ENCODE measurements at regions not wholly inside any gene's neighbourhood (a gene's known extent, or its start where the extent isn't known, plus 50 kb on each side); places are given as distances from the start of the nearest gene placed in this dataset.

- Histone ChIP-seq H3K9ac (ENCODE audit: extremely low read depth, insufficient read length, low read length) (no peak overlapping the region), H2BK5ac (ENCODE audit: insufficient read length, low read length) (no peak overlapping the region), H3K23ac (ENCODE audit: insufficient read length, low read depth, low read length) (no peak overlapping the region), H3K79me1 (ENCODE audit: insufficient read depth, low read depth, low read length, poor library complexity, severe bottlenecking) (no peaks in the 10 kb centered on the region), H4K20me1 (ENCODE audit: control insufficient read depth, insufficient read depth, insufficient read length) (no peaks in the 10 kb centered on the region), H3K14ac (ENCODE audit: insufficient read depth, low read length) (no peak overlapping the region), H3K56ac (ENCODE audit: insufficient read length, low read depth, low read length) (no peak overlapping the region), H2AK5ac (ENCODE audit: insufficient read length, low read length) (no peak overlapping the region), H3K18ac (ENCODE audit: insufficient read length, low read depth, low read length) (no peak overlapping the region), H3K4me1 (ENCODE audit: insufficient read depth, low read length) (no peaks in the 10 kb centered on the region), H3K27me3 (ENCODE audit: insufficient read depth, low read length) (no peaks in the 10 kb centered on the region), H3K79me2 (ENCODE audit: insufficient read depth, low read length) (no peaks in the 10 kb centered on the region), H3K4me2 (ENCODE audit: insufficient read depth, insufficient read length, low read length) (no peak overlapping the region), H2BK120ac (ENCODE audit: low read depth, low read length, poor library complexity, severe bottlenecking) (no peak overlapping the region), H3K4ac (ENCODE audit: low read depth, low read length) (no peak overlapping the region), H2BK15ac (ENCODE audit: low read depth, low read length) (no peak overlapping the region), H4K91ac (ENCODE audit: insufficient read length, low read depth, low read length) (no peak overlapping the region), H4K8ac (replicated peaks; ENCODE audit: insufficient read length, low read depth, low read length) (no peak overlapping the region), H3K9me3 (ENCODE audit: control insufficient read depth, low read depth, low read length) (no peaks in the 10 kb centered on the region), H3K23me2 (ENCODE audit: insufficient read length, low read depth, low read length, poor library complexity, severe bottlenecking) (no peaks in the 10 kb centered on the region), H3T11ph (ENCODE audit: low read length) (no peak overlapping the region), H4K5ac (ENCODE audit: insufficient read length, low read depth, low read length) (no peak overlapping the region), H2BK20ac (ENCODE audit: low read depth, low read length, poor library complexity, severe bottlenecking) (no peak overlapping the region), H2AFZ (ENCODE audit: low read length) (no peak overlapping the region), H3K27ac (ENCODE audit: insufficient read length, low read depth, low read length) (no peak overlapping the region), H2BK12ac (ENCODE audit: insufficient read length, low read depth, low read length) (no peak overlapping the region)
- Mint-ChIP-seq H3K27me3 (ENCODE audit: low read depth) (peaks cover 7% of the 10 kb centered on the region), H3K4me1 (peaks cover 5 to 7% of the 10 kb centered on the region in 2 experiments; a peak in 2 of 4 replicates), H3K4me3 (no peak overlapping the region), H3K27ac (no peak overlapping the region), H3K9me3 (peaks cover 0 to under 1% of the 10 kb centered on the region in 2 experiments; a peak in 2 of 5 replicates), H3K36me3 (ENCODE audit: insufficient read depth in 1 of 3, low read depth in 3 of 3) (no peaks in the 10 kb centered on the region; a peak in 3 of 7 replicates)
- WGBS (ENCODE audit: extremely low coverage, insufficient read length, low lambda C conversion rate) = no CpG with 5 or more reads among the region's 4 CpGs
- TF ChIP-seq, protein P1, sequence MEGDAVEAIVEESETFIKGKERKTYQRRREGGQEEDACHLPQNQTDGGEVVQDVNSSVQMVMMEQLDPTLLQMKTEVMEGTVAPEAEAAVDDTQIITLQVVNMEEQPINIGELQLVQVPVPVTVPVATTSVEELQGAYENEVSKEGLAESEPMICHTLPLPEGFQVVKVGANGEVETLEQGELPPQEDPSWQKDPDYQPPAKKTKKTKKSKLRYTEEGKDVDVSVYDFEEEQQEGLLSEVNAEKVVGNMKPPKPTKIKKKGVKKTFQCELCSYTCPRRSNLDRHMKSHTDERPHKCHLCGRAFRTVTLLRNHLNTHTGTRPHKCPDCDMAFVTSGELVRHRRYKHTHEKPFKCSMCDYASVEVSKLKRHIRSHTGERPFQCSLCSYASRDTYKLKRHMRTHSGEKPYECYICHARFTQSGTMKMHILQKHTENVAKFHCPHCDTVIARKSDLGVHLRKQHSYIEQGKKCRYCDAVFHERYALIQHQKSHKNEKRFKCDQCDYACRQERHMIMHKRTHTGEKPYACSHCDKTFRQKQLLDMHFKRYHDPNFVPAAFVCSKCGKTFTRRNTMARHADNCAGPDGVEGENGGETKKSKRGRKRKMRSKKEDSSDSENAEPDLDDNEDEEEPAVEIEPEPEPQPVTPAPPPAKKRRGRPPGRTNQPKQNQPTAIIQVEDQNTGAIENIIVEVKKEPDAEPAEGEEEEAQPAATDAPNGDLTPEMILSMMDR (conservative IDR thresholded peaks at IDR 0.05) = no peak
- DNase-seq = no peak
These were observed 262.6 kb upstream of the SORL1-AS1 start for GRCh38 chr11:121715405-121715804.
